T-helper 1 cell treated with Interleukin-12 subunit alpha and Interleukin-12 subunit beta and Interleukin-4 antibody, amounts not matched to agents 30 ng/mL and 1 ng/mL, for 36 hours (primary cell): ENCODE measurements at regions not wholly inside any gene's neighbourhood (a gene's known extent, or its start where the extent isn't known, plus 50 kb on each side); places are given as distances from the start of the nearest gene placed in this dataset.

Experiments used
- intact Hi-C: fragments of 100-400 bp; cut with micrococcal nuclease; formaldehyde crosslinking; loops from one replicate; pipeline ENCODE4 v1.15.1; 2024

GRCh38 chr20:17838921-17839320 is 129.7 kb downstream of the SNX5 start:
- intact Hi-C loops: no loop called here

- intact Hi-C loops: no loop called here
These were observed 131.4 kb downstream of the SNX5 start for GRCh38 chr20:17837179-17837578.

GRCh38 chr20:17836303-17836861 is 132.2 kb downstream of the SNX5 start:
- intact Hi-C loops: no loop called here

GRCh38 chr20:17835934-17836300 is 132.7 kb downstream of the SNX5 start:
- intact Hi-C loops: no loop called here

- intact Hi-C loops: no loop called here
These were observed 133.2 kb downstream of the SNX5 start for GRCh38 chr20:17835240-17835933.

- intact Hi-C loops: no loop called here
These were observed 133.8 kb downstream of the SNX5 start for GRCh38 chr20:17834804-17835203.

- intact Hi-C loops: no loop called here
These were observed 133.4 kb downstream of the BANF2 start for GRCh38 chr20:17833036-17833674.

- intact Hi-C loops: no loop called here
These were observed 132.6 kb downstream of the BANF2 start for GRCh38 chr20:17832236-17832915.

- intact Hi-C loops: no loop called here
These were observed 128.9 kb downstream of the BANF2 start for GRCh38 chr20:17828598-17829144.

- intact Hi-C loops: no loop called here
These were observed 128.2 kb downstream of the BANF2 start for GRCh38 chr20:17827759-17828559.

GRCh38 chr20:17827079-17827478 is 127.3 kb downstream of the BANF2 start:
- intact Hi-C loops: no loop called here

GRCh38 chr20:17825960-17826843 is 126.4 kb downstream of the BANF2 start:
- intact Hi-C loops: loop anchor here (1.0 kb wide), 1 partner anchor 166 kb away; no protein-coding TSS in a partner anchor

GRCh38 chr20:17825252-17825959 is 125.6 kb downstream of the BANF2 start:
- intact Hi-C loops: no loop called here

GRCh38 chr20:17824676-17825251 is 125.0 kb downstream of the BANF2 start:
- intact Hi-C loops: no loop called here

GRCh38 chr20:17823409-17824144 is 123.8 kb downstream of the BANF2 start:
- intact Hi-C loops: no loop called here

GRCh38 chr20:17822540-17823408 is 123.0 kb downstream of the BANF2 start:
- intact Hi-C loops: no loop called here

GRCh38 chr20:17822039-17822438 is 122.3 kb downstream of the BANF2 start:
- intact Hi-C loops: no loop called here
